Smooth muscle cell (in vitro differentiated cells): ENCODE measurements at regions not wholly inside any gene's neighbourhood (a gene's known extent, or its start where the extent isn't known, plus 50 kb on each side); places are given as distances from the start of the nearest gene placed in this dataset.

Experiments used
- DNase-seq: peaks from one replicate; lab custom pipeline; 2025; ENCODE audit not compliant: unreplicated experiment; lab: John Stamatoyannopoulos, UW
- H2AFZ ChIP-seq: fragments of 200-600 bp; sonication (generic); 2 replicates; pipeline ENCODE4 v1.6.0; 2016; ENCODE audit warnings: antibody characterized with exemption, low read depth, mild to moderate bottlenecking
- H3F3A ChIP-seq: fragments of 200-600 bp; sonication (generic); 2 replicates; pipeline ENCODE4 v1.6.0; 2017; ENCODE audit warnings: antibody characterized with exemption, low read depth
- H3K27ac ChIP-seq: fragments of 200-600 bp; sonication (generic); 2 replicates; pipeline ENCODE4 v1.5.1; 2016; ENCODE audit warnings: low read depth, mild to moderate bottlenecking
- H3K27me3 ChIP-seq: fragments of 200-600 bp; sonication (generic); 2 replicates; pipeline ENCODE4 v1.6.1; 2016; ENCODE audit warnings: low read depth, mild to moderate bottlenecking
- H3K36me3 ChIP-seq: fragments of 200-600 bp; sonication (generic); 2 replicates; pipeline ENCODE4 v1.5.1; 2016; ENCODE audit warnings: low read depth
- H3K4me1 ChIP-seq: fragments of 200-600 bp; sonication (generic); 2 replicates; pipeline ENCODE4 v1.5.1; 2016; ENCODE audit warnings: low read depth
- H3K4me2 ChIP-seq: fragments of 200-600 bp; sonication (generic); 2 replicates; pipeline ENCODE4 v1.6.0; 2016; ENCODE audit warnings: mild to moderate bottlenecking
- H3K4me3 ChIP-seq: fragments of 200-600 bp; sonication (generic); 2 replicates; pipeline ENCODE4 v1.5.1; 2016; ENCODE audit warnings: mild to moderate bottlenecking
- H3K79me2 ChIP-seq: fragments of 200-600 bp; sonication (generic); 2 replicates; pipeline ENCODE4 v1.6.0; 2016; ENCODE audit warnings: low read depth, mild to moderate bottlenecking
- H3K9ac ChIP-seq: fragments of 200-600 bp; sonication (generic); 2 replicates; pipeline ENCODE4 v1.6.0; 2016; ENCODE audit warnings: low read depth
- H3K9me3 ChIP-seq: fragments of 200-600 bp; sonication (generic); replicated peaks from 2 replicates; pipeline ENCODE4 v1.5.1; 2016; ENCODE audit warnings: low read depth
- H4K20me1 ChIP-seq: fragments of 200-600 bp; sonication (generic); 2 replicates; pipeline ENCODE4 v1.6.0; 2016; ENCODE audit warnings: low read depth
- CTCF ChIP-seq: fragments of 200-600 bp; sonication (generic); IDR thresholded peaks from 2 replicates; pipeline ENCODE4 v1.5.1; 2017; ENCODE audit warnings: borderline replicate concordance, mild to moderate bottlenecking, antibody characterized with exemption; ENCODE audit not compliant: insufficient read depth, poor library complexity, severe bottlenecking
- WGBS: methylation state at CpG from one replicate; pipeline ENCODE4 v1.1.7; 2016; ENCODE audit warnings: low lambda C conversion rate; 5-methylcytosine and 5-hydroxymethylcytosine counted together

- no peaks in the 10 kb centered on the region for H4K20me1 ChIP-seq
- peak overlapping the region; percentile 44 for H3K27ac ChIP-seq
- H3K9me3 ChIP-seq, result no peaks in the 10 kb centered on the region
- H2AFZ ChIP-seq, result no peak overlapping the region
- no peaks in the 10 kb centered on the region for H3K79me2 ChIP-seq
- no peaks in the 10 kb centered on the region for H3K36me3 ChIP-seq
- no peak overlapping the region for H3K9ac ChIP-seq
- no peaks in the 10 kb centered on the region for H3F3A ChIP-seq
- 40% methylated on average over 1 of the region's 1 CpG for WGBS
- no peak for DNase-seq
- no peak for TF ChIP-seq CTCF
- H3K4me3 ChIP-seq, result no peak overlapping the region
- peaks cover 12% of the 10 kb centered on the region for H3K4me1 ChIP-seq
- H3K27me3 ChIP-seq, result no peaks in the 10 kb centered on the region
- peak overlapping the region; percentile 27 for H3K4me2 ChIP-seq
These were observed 149.2 kb downstream of the C12orf75 start for GRCh38 chr12:105479710-105480109.

- H2AFZ ChIP-seq, result no peak overlapping the region
- TF ChIP-seq CTCF, result no peak
- no peaks in the 10 kb centered on the region for H3K79me2 ChIP-seq
- H4K20me1 ChIP-seq, result no peaks in the 10 kb centered on the region
- no peaks in the 10 kb centered on the region for H3K36me3 ChIP-seq
- no peaks in the 10 kb centered on the region for H3F3A ChIP-seq
- 12% methylated on average over 2 of the region's 2 CpGs for WGBS
- H3K4me3 ChIP-seq, result no peak overlapping the region
- H3K27ac ChIP-seq, result peak overlapping the region; percentile 73
- H3K4me1 ChIP-seq, result peaks cover 12% of the 10 kb centered on the region
- H3K4me2 ChIP-seq, result peak overlapping the region; percentile 48
- no peaks in the 10 kb centered on the region for H3K9me3 ChIP-seq
- H3K9ac ChIP-seq, result no peak overlapping the region
- H3K27me3 ChIP-seq, result no peaks in the 10 kb centered on the region
- no peak for DNase-seq
These were observed 149.7 kb downstream of the C12orf75 start for GRCh38 chr12:105480162-105480561.

- no peak overlapping the region for H2AFZ ChIP-seq
- no peaks in the 10 kb centered on the region for H3K9me3 ChIP-seq
- H3K4me1 ChIP-seq, result peaks cover 12% of the 10 kb centered on the region
- no peak for TF ChIP-seq CTCF
- 55% methylated on average over 8 of the region's 8 CpGs for WGBS
- DNase-seq, result no peak
- no peaks in the 10 kb centered on the region for H3K36me3 ChIP-seq
- no peaks in the 10 kb centered on the region for H3K27me3 ChIP-seq
- H3K27ac ChIP-seq, result peak overlapping the region; percentile 73
- H3K9ac ChIP-seq, result no peak overlapping the region
- H4K20me1 ChIP-seq, result no peaks in the 10 kb centered on the region
- no peak overlapping the region for H3K4me3 ChIP-seq
- H3K4me2 ChIP-seq, result peak overlapping the region; percentile 8
- H3F3A ChIP-seq, result no peaks in the 10 kb centered on the region
- no peaks in the 10 kb centered on the region for H3K79me2 ChIP-seq
These were observed 151.2 kb downstream of the C12orf75 start for GRCh38 chr12:105481392-105482300.
